ENCODE measurements at regions not wholly inside any gene's neighbourhood (a gene's known extent, or its start where the extent isn't known, plus 50 kb on each side); places are given as distances from the start of the nearest gene placed in this dataset.

GRCh38 chr10:35843524-35844181, 201.6 kb upstream of the FZD8 start:
- no peaks in the 10 kb centered on the region for H3K27me3 ChIP-seq (ENCODE audit: control insufficient read depth, insufficient read depth, low read length)
- H3K27ac ChIP-seq = no peak overlapping the region
- no peak overlapping the region for H3K4me2 ChIP-seq (ENCODE audit: low read length)
- H3K9ac ChIP-seq = no peak overlapping the region
- TF ChIP-seq CTCF (IDR thresholded peaks at IDR 0.05) = no peak
- no peaks in the 10 kb centered on the region for H3K4me1 ChIP-seq
- no peak overlapping the region for H2AFZ ChIP-seq
- H3K36me3 ChIP-seq (ENCODE audit: control insufficient read depth, insufficient read depth, low read length) = no peaks in the 10 kb centered on the region
- H3K79me2 ChIP-seq = no peaks in the 10 kb centered on the region
- H3K4me3 ChIP-seq (ENCODE audit: low read depth, low read length) = no peak overlapping the region
- H3K9me3 ChIP-seq (ENCODE audit: control insufficient read depth, low read length) = no peaks in the 10 kb centered on the region

GRCh38 chr10:35838054-35838453, 196.0 kb upstream of the FZD8 start:
- Histone ChIP-seq H2AFZ (no peak overlapping the region), H3K27me3 (ENCODE audit: control insufficient read depth, insufficient read depth, low read length) (no peaks in the 10 kb centered on the region)
- TF ChIP-seq CTCF (IDR thresholded peaks at IDR 0.05) = no peak

GRCh38 chr10:35835545-35835944, 193.4 kb upstream of the FZD8 start:
- no peak overlapping the region for H3K9ac ChIP-seq

More at GRCh38 chr10:35838054-35838453, 196.0 kb upstream of the FZD8 start:
- Histone ChIP-seq H3K9me3 (ENCODE audit: control insufficient read depth, low read length) (no peaks in the 10 kb centered on the region), H3K79me2 (no peaks in the 10 kb centered on the region), H3K27ac (no peak overlapping the region), H3K9ac (no peak overlapping the region), H3K4me1 (peaks cover 6% of the 10 kb centered on the region), H3K36me3 (ENCODE audit: control insufficient read depth, insufficient read depth, low read length) (no peaks in the 10 kb centered on the region), H3K4me3 (ENCODE audit: low read depth, low read length) (no peak overlapping the region), H3K4me2 (ENCODE audit: low read length) (no peak overlapping the region)

GRCh38 chr10:35834877-35835494, 192.9 kb upstream of the FZD8 start:
- peaks cover 6% of the 10 kb centered on the region for H3K4me1 ChIP-seq
- H3K27ac ChIP-seq = peak overlapping the region; percentile 13

More at GRCh38 chr10:35835545-35835944, 193.4 kb upstream of the FZD8 start:
- H3K4me1 ChIP-seq = peaks cover 6% of the 10 kb centered on the region
- H3K4me2 ChIP-seq (ENCODE audit: low read length) = no peak overlapping the region
- no peaks in the 10 kb centered on the region for H3K9me3 ChIP-seq (ENCODE audit: control insufficient read depth, low read length)
- TF ChIP-seq CTCF (IDR thresholded peaks at IDR 0.05) = no peak
- no peaks in the 10 kb centered on the region for H3K79me2 ChIP-seq
- no peak overlapping the region for H3K27ac ChIP-seq
- H3K27me3 ChIP-seq (ENCODE audit: control insufficient read depth, insufficient read depth, low read length) = no peaks in the 10 kb centered on the region
- no peak overlapping the region for H3K4me3 ChIP-seq (ENCODE audit: low read depth, low read length)
- H3K36me3 ChIP-seq (ENCODE audit: control insufficient read depth, insufficient read depth, low read length) = no peaks in the 10 kb centered on the region
- H2AFZ ChIP-seq = peak overlapping the region; percentile 57

More at GRCh38 chr10:35834877-35835494, 192.9 kb upstream of the FZD8 start:
- no peak overlapping the region for H3K9ac ChIP-seq
- no peaks in the 10 kb centered on the region for H3K27me3 ChIP-seq (ENCODE audit: control insufficient read depth, insufficient read depth, low read length)
- no peak for TF ChIP-seq CTCF (IDR thresholded peaks at IDR 0.05)
- H3K4me2 ChIP-seq (ENCODE audit: low read length) = no peak overlapping the region
- H3K36me3 ChIP-seq (ENCODE audit: control insufficient read depth, insufficient read depth, low read length) = no peaks in the 10 kb centered on the region
- no peaks in the 10 kb centered on the region for H3K79me2 ChIP-seq
- H2AFZ ChIP-seq = peak overlapping the region; percentile 57
- H3K9me3 ChIP-seq (ENCODE audit: control insufficient read depth, low read length) = no peaks in the 10 kb centered on the region
- H3K4me3 ChIP-seq (ENCODE audit: low read depth, low read length) = no peak overlapping the region

Measured in parathyroid adenoma (tissue), 2 donors.